HG03039 (cell line): ENCODE measurements at regions not wholly inside any gene's neighbourhood (a gene's known extent, or its start where the extent isn't known, plus 50 kb on each side); places are given as distances from the start of the nearest gene placed in this dataset.
"Not testable (repeated sequence)": the region's sequence is repeated elsewhere in the genome, so short reads cannot be mapped to it uniquely, and the experiment has no call there.

Source experiments
- ATAC-seq: cut with Tn5 transposase; IDR thresholded peaks from one replicate; pipeline ENCODE4 v1.9.1; 2021; ENCODE audit warnings: mild to moderate bottlenecking, moderate library complexity; ENCODE audit not compliant: unreplicated experiment

DNA sequence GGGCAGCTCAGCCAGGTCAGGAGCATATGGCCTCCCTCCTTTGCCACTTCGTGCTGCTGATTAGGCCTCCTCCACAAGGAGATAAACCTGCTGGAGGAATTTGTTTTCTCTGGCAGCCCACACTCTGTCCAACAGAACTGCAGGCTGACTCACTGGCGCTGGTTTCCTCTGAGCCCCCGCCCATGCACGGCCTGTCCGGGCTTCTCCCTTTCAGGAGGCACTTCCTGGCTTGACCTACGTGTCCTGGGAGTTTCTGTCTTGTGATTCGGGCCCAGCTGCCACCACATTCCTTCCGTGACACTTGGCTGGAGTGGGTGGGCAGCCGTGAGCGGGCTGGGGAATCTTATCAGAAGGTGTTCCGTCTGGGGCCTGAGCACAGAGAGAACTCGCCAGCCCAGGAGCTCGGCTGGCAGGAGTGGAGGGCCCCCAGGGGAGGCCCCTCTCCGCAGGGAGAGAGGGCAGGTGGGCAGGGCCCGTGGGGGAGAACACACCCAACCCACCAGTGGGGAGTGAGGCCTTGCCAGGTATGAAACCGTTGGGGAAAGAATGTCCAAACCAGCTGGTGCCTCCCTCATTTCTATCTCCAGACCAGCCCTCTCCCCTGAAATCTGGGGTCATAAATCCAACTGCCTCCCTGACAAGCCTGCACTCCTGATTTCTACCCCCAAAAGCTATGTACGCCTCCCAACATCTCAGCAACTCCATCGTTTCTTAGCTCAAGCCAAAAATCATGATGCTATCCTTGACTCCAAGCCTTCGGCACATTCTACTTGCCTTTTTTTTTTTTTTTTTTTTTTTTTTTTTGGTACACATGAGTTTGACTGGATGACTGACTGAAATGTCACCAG lies 110.6 kb upstream of the MEF2A start:
- ATAC-seq, result no peak

DNA sequence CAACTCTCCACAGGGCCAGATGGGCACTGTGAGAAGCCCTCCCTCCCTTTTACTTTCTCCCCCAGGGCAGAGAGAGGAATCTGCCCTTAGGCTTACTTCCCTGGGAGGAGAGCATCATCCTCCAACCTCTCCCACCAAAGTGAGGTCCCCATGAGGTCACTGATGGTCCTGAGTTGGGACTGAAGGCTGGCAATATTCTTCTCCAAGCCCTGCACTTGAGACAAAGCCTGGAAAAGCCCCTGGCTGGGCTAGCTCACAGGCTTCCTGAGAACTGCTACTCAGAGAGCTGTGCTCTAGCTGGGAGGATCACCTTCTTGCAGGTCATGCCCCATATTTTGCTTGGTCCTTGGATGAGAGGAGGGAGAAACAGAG lies 110.0 kb upstream of the MEF2A start:
- no peak for ATAC-seq

DNA sequence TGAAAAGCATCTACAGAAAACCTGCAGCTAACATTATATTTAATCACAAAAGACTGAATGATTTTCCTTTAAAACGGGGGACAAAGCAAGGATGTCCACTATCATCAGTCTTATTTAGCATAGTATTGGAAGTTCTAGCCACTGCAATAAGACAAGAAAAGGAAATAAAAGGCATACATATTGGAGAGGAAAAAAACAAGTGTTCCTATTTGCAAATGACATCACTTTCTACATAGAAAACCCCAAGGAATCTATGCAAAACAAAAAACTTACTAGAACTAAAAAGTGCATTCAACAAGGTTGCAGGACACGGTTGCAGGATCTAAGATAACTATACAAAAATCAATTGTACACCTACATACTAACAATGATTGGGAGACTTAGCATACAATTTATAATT lies 101.6 kb upstream of the MEF2A start:
- ATAC-seq, result no peak

DNA sequence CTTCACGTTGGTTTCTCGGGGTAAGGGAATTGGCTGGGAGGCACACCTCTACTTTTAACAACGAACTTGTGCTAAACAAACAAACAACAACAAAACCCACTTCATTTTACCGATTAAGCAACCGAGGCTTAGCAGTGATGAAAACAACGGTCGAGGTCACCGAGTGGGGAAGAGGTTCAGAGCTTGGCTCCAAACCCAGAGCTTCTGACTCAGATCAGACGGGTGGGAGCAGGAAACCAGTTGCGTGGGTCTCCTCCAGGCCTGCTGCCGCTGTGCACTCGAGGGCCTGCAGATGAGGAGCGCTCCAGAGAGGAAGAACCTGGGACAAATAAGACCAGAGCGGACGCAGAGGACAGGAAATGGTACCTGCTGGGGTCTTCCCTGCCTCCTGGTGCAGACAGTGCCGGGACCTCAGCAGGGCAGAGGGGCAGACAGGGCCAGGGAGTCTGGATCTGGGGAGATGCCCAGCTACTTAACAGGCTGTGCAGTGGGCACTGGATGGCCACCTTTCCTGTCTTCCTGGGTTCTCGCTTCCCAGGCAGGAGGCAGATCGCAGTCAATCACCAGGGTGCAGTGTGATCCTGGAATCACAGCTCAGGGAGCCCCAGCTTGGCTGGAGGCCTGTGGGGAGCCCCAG lies 99.0 kb upstream of the MEF2A start:
- ATAC-seq, result no peak

DNA sequence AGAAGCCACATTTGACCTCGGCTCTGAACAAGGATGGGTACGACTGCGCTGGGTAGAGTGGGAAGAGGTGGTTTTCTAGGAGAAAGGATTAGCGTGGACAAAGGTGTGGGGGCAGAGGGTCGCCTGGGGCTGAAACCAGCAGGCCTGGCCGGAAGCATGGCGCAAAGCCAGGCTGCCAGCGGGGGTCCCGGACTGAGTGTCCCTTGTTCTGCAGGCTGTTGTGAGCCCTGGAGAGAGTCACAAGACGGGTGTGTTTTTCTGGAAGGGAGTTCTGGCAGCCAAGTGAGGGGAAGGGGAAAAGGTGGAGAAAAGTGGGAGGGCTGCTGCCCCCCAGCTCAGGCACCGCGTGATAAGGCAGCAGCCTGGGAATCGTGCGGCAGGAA lies 98.5 kb upstream of the MEF2A start:
- no peak for ATAC-seq

DNA sequence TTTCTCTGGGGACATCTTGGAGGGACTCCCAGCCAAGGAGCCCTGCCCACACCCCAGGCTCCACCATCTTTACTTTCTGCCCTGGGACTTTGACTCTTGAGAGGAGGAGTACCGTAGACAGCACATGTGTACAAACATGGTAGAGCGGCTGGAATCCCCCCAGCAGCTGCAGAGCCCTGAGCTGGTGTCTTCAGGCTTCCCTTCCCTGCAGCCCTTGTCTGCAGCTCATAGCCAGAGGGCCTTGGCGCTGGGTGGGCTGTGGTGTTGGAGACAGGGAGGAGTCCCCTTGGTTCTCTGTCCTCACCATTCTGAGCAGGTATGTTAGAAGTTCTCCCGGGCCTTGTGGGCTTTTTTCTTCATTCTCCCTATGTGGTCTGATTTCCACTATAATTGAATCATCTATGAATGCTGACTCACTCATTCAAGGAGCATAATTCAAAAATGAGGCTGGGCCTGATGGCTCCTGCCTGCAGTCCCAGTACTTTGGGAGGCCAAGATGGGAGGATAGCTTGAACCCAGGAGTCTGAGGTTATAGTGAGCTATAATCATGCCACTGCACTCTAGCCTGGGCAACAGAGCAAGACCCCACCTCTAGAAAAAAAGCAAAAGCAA lies 97.8 kb upstream of the MEF2A start:
- ATAC-seq, result no peak

DNA sequence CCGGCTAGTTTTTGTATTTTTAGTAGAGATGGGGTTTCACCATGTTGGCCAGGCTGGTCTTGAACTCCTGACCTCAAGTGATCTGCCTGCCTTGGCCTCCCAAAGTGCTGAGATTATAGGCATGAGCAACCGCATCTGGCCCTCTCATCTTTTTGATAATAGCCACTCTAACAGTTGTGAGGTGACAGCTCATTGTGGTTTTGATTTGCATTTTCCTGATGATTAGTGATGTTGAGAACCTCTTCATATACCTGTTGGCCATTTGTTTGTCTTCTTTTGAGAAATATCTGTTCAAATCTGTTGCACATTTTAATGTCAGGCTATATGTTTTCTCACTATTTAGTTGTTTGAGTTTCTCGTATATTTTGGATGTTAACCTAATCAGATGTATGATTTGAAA lies 95.6 kb upstream of the MEF2A start:
- not testable (repeated sequence) for ATAC-seq

DNA sequence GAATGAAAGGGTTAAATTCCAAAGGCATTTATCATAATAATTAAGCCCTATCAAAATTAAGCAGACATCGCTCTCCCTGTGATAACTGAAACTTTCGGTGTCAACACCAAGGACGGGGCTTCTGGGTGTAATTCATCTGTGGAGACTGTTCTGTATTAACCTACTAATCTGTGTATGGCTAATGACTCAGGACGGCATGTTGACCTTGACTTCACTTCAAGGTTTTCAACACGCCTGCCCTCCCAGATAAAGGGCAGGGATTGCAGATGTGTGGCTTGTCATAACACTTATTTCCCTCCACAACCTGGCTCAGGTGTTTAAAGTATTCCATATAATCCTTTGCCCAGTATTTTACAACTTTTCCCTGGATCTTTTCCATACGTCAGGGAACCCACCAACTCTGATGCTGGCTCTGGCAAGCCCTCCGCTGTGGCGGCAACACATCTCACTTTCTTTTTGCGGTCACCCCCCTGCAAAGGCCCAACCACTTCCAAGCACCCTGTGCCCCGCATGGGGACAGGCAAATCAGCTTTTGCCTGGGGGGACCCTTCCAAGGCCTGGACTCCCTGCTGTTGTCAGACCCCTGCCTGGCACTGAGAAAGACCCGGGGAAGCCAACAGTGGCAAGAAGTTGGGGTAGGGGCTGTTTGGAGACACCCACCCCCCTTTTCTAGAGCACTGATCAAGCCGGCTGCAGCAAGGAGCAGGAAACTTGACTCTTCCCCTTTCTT lies 93.2 kb upstream of the MEF2A start:
- ATAC-seq, result no peak

DNA sequence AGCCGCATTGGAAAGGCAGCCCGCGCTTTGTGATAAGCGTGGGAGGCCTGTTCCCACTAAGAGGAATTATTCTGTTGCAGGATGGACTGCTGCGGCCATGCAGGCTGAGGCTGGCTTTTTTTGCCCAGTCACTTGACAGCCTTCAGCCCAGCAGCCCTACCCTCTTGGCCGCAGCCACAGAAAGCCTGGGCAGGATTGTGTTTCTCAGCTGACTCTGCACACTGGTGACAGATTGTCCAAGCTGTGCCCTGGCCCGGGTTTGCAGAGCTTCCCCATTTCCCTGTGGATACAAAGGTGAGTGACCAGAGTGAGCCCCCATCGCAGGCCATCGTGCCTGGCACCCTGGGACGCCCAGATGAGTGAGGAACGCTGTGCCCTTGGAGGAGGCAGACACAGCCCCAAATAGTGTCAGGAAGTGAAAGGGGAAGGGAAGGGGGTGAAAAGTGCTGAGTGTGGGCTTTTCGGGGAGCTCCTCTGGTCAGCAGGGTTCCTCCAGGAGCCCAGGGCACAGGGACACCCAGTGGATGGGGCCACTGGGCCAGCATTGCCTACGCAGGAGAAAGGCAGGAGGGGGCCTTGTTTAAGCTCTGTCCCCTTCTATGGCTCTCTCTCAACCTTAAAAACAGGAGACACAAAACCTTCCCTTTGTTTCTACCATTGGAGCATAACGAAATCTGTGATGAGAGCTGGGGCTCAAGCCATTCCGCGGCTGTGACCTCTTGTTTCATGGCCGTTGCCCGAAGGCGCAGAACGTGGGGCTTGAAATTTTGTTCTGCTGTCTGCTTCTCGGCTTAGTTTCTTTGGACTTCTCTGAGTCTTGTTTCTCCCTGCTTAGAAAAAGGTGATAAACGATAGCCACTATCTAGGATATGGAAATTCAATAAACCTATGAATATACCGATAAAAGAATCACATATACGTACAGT lies 91.5 kb upstream of the MEF2A start:
- no peak for ATAC-seq

DNA sequence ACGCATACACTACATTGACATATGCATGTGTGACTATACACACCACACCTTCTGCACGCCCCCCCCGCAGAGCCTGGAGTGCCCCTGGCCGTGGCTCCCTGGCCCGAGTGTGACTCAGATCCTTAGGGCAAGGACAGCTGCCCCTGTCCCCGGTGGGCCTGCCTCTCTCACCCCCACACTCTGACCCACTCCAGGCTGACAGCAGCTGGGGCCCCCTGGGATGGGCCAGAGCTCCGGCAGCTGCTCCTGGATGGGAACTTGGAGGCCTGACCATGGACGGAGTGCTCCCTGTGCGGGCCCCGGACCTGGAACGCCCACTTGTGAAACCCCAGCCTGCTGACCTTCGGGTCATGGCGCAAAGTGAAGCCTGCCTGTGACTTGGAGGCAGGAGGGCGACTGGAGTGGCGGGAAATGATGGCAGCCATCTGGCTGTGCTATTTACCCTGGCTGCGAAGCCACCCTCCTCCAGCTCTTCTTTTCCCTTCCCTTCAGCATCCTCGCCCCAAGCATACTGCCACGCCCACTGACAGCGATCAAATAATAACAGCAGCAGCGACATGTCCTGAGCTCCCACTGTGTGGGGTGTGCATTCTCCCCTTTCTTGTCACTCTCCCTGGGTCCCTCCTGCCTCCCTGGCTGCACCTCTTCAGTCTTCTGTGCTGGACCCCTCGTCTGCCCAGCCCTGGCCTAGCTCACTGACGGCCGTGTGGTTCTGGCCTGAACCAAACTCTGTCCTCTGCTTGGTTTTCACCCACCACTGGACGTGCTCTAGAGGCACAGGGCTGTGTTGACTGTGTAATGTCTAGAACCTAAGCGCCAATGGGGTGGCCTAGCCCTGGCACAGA lies 90.7 kb upstream of the MEF2A start:
- ATAC-seq, result no peak

DNA sequence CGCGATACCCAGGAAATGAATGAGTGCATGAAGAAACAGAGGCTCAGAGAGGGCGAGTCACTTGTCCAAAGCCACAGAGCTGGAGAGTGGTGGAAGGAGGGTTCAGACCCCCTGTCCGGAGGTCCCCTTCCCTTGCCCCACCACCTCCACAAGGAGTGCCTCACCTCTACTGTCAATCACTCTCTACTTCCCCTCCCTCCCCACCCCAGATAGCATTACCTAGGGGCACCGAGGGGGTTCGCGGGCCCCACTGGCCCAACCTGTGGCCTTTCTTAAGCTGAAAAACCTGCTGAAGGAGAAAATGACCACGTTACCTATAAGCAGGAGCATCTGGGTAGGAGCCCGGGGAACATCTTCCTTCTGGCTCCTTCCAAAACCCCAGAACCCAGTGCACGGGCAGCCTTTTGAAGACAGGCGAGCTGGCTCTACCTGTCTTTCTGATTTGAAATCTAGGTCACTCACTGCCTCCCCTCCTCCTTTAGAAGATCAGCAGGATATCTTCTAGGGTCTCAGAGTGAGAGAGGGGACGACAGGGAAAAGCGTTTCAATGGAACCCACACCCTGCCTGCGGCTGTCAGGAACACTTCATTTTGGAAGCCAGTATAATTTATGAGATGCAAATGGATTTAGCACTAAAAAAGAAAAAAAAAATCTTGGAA lies 89.9 kb upstream of the MEF2A start:
- no peak for ATAC-seq

DNA sequence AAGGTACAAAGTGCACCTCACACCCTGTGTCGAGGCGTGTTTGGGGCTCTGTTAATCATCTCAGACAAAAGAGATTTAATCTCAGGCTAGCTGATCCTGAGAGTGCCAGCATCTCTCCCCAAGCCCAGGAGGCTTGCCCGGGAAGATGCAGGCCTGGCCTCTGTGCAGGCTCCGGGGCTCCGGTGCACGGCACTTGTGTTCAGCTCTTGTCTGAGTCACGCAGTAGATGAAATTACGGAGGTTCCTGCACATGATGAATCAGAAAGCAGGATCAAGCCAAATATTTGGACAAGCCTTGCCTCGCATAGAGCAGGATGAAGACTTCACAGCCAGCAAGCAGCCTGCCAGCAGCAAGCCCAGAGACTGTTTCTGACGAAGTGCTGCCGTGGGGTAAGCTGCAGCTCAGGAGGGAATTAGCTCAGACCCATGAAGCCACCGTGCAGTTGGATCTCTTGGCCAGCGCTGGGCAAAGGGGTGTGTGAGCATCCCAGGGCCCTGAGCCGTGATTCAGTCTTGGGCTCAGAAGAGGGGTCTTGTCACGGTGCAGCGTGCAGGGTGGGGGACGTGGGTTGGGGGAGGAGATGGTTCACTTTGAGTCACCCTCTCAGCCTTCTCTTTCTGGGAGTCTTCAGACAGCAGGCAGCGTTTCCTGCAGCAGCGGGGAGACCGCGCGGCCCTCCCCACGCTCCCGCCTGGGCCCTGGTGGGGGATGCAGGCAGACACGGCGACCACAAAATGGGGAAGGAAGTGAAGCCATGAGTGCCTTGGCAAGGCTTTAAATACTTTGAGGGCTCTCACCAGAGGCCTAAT lies 89.2 kb upstream of the MEF2A start:
- no peak for ATAC-seq

DNA sequence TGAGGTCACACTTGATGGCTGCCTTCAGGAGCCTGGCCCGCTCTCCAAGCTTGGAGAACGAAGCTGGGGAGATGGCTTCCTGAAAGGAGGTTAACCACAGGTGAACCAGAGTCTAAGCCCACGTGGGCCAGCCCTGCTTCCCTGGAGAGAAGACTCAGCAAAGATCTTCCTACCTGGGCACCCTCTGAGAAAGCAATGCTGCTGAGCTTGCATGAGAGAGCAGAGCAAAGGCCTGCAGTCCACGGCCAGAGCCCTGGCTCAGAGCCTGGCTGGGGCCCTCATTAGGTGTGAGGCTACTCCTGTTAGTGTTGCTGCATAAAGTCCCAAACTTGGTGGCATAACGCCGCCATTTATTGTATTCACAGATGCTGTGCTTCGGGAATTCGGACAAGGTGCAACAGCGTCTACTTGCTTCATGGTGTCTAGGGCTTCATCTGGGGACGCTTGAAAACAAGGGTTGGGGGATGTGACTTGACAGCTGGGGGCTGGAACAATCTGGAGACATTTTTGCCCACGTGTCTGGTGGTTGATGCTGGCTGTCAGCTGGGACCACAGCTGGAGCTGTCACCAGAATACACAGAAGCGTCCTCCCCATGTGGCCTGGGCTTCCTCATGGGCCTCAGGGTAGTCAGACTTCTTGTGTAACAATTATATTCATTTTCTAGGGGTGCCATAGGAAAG lies 87.9 kb upstream of the MEF2A start:
- no peak for ATAC-seq

DNA sequence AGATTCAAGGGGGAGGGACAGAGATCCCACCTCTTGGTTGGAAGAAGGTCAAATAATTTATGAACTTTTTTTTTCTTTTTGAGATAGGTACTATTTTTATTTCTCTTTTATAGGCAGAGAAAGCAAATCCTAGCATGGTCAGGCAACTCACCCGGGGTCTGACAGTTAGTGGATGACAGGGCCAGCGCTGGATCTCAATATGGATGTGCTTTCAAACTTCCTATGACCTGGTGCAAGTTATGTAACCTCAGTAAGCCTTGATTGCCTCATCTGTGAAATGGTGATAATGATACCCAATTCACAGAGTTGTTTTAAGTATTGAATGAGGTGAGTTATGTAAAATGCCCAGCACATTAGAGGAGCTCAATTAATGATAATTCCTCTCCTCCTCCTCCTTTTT lies 86.8 kb upstream of the MEF2A start:
- ATAC-seq, result no peak

DNA sequence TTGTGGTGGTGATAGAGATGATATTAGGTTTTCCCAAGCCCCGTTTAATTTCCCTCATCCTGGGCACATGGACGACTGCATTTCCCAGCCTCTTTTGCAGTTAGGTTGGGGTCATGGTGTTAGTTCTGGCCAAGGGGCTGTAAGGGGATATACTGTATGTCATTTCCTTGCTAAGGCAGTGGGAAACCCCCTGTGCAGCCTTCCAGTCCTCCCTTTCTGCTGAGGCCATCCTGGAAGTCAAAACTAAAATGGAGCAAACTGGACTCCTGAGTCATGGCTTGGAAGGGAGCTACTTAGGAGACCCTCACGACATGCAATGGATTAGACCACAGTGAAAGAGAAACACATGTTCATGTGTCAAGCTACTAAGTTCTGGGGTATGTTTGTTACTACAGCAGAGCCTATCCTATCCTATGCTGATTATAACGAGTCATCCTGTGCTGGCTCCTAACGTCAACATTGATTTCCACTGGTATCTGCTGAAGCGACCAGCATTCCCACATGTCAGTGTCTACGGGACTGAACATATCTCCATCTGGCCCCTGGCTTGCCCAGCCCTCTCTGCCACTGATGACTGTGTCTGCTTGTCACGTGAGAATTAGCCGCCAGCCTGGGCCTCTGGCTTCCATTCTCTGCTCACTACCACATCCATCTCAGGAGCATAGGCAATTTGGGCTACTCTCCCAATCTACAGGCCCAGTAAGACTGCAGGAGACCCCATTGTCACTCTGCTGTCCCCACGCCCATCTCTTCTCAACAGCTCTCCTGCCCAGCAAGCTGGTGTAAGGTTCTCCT lies 85.6 kb upstream of the MEF2A start:
- no peak for ATAC-seq

DNA sequence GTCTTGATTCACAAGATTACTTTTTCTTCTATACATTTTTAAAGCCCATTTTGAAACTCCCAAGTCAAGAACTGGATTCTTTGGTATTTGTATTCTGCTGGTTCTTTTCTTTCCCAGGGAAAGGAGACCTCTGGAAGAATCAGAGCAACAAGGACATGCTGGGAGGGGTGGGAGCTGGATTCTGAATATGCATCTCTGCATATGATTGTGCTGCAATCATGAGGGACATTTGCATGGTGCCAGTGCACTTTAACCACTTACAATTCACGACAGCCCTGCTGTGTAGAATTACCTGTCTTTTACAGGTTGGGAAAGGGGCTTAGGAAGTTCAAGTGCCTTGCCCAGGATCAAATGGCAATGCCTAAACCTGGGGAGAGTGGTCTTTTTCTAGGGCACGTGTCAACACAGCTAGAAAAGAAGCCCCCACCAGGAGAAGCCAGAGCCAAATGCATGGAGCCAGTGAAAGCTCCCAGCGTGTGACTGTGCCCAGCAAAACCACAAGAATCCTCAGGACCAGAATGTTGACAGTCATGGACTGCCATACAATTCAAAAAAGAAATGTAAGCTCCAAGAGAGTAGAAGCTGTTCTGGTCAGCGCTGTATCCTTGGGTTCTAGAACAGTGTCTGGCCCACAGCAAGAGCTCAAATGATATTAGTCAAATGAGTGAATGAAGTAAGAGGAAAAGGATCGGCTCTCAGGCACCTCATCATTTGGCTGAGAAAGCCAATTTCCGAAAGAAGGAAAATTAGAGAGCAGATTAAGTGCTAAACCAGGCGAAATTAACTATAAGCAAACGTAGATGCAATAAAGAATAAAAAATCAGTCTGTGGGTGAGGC lies 84.5 kb upstream of the MEF2A start:
- no peak for ATAC-seq
